Left colon (tissue), 2 donors: ENCODE measurements at regions not wholly inside any gene's neighbourhood (a gene's known extent, or its start where the extent isn't known, plus 50 kb on each side); places are given as distances from the start of the nearest gene placed in this dataset.

Experiments
- ATAC-seq: fragments of 200-7000 bp; cut with Tn5 transposase; one replicate; pipeline ENCODE4 v1.9.1; 2020; ENCODE audit warnings: mild to moderate bottlenecking, moderate library complexity
- DNase-seq, 2 donors: peaks; one replicate each; pipeline ENCODE4 v3.0.0-alpha.2; 2020
- intact Hi-C, 2 donors: fragments of 100-400 bp; cut with DNase I in 1 of 2; cut with micrococcal nuclease in 1 of 2; formaldehyde crosslinking; loops; one replicate each; pipeline versions ENCODE4 v1.11.2 to v1.14.0; 2022; cut with DNase I, micrococcal nuclease
- donor health status: DM: no; HTN: no; CAD: no.
- donor health status: DM: yes; HTN: yes; CAD: no.

DNA sequence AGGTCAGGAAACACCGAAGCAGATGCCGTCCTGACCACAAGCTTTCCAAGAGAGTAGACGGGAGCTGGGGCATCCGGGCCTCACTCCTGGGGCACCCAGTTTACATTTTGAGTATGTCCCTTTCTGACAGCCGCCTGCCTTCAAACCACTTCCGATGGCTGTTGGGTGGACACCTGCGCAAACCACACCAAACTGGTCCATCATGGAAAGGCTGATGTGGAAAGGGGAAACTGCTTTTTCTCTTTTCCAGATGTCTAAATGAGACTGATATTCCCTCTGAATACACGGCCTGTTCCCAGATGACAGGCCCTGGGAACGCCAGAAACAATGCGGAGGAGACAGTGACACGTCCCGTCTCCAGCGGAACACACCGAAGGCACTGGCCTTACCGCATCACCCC, 290.0 kb upstream of the SALL3 start:
- intact Hi-C loops: no loop called here

GRCh38 chr18:78692105-78692504, 287.5 kb upstream of the SALL3 start:
- peak; percentile 59 for ATAC-seq
- intact Hi-C loops: no loop called here
- no peak for DNase-seq

More for the DNA sequence above, 290.0 kb upstream of the SALL3 start:
- no peak for ATAC-seq
- DNase-seq: no peak

DNA sequence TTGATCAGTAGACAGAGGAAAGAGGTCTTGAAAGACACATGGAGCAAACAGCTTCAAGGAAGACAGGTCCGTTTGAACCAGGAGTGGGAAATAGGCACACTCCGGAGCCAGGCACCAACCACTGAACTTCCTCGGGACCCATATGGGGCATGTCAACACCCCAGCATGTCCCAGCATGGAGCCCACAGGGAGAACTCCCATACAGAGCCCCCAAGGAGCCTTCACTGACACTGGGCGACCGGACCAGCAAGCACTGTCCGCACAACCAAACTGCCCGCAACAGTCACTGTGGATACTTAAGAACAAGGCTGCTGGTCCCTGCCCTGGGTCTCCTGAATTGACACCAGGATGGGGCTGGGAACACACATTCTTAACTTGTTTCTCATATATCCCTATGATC, 286.2 kb upstream of the SALL3 start:
- ATAC-seq (no peak), DNase-seq (no peak)
- intact Hi-C loops: no loop called here

DNA sequence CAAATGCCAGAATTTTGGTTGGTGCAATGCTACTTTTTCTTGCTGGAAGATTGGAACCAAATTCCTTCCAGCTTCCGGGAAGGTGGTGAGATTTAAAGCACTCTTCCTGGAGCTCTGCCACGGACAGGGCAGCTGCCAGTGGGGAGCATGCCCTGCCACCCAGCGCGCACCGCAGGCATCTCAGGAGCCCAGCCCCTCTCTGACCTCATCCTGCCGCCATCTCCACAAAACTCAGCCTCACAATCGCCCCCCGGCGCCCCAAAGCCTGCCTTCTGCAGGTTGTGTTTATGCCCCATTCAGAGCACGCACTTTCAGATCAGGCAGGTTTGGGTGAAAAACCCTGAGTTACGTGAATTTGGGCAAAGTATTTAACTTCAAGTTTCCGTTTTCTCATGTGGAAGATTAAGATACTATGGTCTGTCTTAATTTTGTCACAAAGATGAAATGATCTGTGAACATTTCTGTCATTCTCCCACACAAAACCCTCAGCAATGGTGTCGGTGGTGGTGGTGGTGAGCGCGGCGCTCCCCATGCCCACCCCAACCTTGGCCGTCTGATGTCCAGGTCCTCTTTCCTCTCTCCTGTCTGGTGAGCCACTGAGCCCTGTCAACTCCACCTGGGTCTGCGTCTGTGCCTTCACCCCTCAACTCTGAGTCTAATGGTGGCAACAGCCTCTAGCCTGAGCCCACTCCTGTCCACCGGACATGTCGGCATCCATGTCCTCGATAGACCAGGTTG, 282.8 kb upstream of the SALL3 start:
- no peak for ATAC-seq
- DNase-seq: no peak
- intact Hi-C loops: no loop called here

GRCh38 chr18:78697446-78697845, 282.2 kb upstream of the SALL3 start:
- ATAC-seq: no peak
- DNase-seq: no peak
- intact Hi-C loops: no loop called here

- ATAC-seq: no peak
- no peak for DNase-seq
- intact Hi-C loops: no loop called here
Observed at GRCh38 chr18:78698914-78699313, 280.7 kb upstream of the SALL3 start.

DNA sequence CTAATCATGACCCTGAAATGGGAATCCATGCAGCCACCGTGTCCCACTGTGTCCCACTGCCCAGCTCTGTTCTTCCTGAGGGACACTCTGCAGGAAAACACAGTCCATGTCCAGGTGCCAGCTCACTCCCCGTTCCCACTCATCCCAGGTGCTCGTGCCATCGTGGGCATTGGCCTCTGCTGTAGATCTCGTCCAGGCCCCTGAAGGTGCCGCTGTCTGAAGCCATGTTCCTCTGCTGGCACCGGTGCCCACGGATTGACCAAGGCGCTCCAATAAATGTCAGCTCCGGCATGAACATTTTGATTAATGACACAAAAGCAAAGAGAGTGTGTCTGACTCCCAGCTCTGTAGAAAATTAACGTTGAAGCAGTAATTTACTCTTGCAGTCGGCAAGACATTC, 280.1 kb upstream of the SALL3 start:
- ATAC-seq (peak; percentile 32), DNase-seq (no peak)
- intact Hi-C loops: no loop called here

GRCh38 chr18:78701771-78702396, 277.7 kb upstream of the SALL3 start:
- intact Hi-C loops: no loop called here
- ATAC-seq (no peak), DNase-seq (no peak)

DNA sequence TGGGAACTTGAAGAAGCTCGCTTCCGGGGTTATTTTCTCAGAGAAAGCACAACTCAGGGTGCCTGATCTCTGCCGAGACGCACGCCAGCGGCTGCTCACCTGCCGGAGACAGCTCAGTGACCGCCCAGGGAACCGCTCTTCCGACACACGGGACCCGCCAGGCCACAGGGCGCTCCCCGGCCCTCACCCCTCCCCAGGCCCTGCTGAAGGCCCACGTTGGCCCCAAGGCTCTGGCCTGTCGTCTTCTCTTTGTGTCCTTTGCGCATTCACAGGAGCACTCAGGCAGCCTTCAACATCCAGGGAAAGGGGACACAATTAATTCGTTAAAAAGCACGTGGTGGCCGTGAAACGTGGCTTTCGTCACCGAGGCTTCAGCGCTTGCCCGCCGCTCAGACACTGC, 276.3 kb upstream of the SALL3 start:
- ATAC-seq: no peak
- intact Hi-C loops: no loop called here
- no peak for DNase-seq

DNA sequence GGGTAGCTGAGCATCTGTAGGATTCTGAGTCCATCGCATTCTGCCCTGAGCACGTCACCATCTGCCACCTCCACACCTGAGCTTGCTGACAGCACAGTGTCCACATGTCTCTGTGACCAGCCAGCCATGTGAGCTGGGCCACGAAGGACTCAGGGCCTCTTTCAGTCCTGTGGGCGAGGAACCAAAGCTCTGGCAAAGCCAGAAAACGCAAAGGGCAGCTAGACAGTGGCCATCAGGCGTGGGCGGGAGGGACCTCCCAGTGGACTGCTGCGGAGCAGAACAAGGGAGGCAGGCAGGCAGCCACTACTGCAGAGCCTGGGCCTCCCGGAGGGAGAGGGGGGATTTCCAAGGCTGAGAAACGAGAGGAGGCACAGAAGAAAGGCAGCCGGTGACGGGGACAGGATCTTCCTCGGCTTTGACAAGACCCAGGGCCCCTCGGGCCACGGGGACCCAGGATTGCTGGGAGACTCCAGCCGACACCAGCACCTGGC, 274.6 kb upstream of the SALL3 start:
- ATAC-seq (no peak), DNase-seq (no peak)
- intact Hi-C loops: no loop called here

- ATAC-seq (no peak), DNase-seq (no peak)
- intact Hi-C loops: no loop called here
Observed at GRCh38 chr18:78709261-78709809, 270.3 kb upstream of the SALL3 start.

GRCh38 chr18:78711316-78711715, 268.3 kb upstream of the SALL3 start:
- DNase-seq (no peak), ATAC-seq (no peak)
- intact Hi-C loops: no loop called here

DNA sequence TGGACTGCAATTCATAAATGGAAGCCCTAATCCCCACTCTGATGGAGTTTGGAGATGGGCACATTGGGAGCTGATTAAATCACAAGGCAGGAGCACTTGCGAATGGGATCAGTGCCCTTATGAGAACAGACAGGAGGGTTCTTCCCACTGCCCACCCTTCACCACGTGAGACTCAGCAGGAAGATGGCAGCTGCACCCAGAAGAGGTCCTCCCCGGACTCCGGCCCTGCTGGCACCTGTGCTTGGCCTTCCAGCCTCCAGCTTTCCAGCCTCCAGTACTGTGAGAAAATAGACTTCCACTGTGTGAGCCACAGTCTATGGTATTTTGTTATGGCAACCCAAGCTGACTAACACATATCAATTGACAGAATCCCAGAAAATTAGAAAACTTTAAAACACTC, 267.6 kb upstream of the SALL3 start:
- intact Hi-C loops: no loop called here
- ATAC-seq: no peak

GRCh38 chr18:78713069-78713468, 266.5 kb upstream of the SALL3 start:
- DNase-seq (no peak), ATAC-seq (no peak)
- intact Hi-C loops: no loop called here

More for the DNA sequence above, 267.6 kb upstream of the SALL3 start:
- no peak for DNase-seq

- DNase-seq (no peak), ATAC-seq (no peak)
- intact Hi-C loops: no loop called here
Observed at GRCh38 chr18:78713726-78714125, 265.9 kb upstream of the SALL3 start.

GRCh38 chr18:78716022-78716421, 263.6 kb upstream of the SALL3 start:
- intact Hi-C loops: no loop called here
- ATAC-seq (no peak), DNase-seq (no peak)

DNA sequence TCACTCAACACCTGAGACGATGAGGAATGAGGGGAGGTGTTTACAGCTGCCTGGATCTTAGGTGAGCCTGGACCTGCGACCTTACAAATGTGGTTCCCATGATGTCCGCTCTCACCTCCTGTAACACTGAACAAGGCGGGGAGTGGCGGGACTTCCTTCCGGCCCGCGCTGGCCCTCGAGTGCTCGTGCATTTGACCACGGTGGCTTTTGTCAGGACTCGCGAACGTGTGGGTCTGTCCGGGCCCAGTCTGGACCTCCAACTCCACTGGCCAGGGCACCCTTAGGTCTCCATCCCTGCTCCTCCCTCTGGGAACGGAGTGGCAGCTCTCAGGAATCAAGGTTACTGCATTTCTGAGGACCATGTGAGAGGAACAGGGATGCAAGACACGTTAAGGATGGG, 263.0 kb upstream of the SALL3 start:
- no peak for DNase-seq
- intact Hi-C loops: no loop called here
- no peak for ATAC-seq

- no peak for DNase-seq
- ATAC-seq: no peak
Observed at GRCh38 chr18:78717051-78717765, 262.4 kb upstream of the SALL3 start.

DNA sequence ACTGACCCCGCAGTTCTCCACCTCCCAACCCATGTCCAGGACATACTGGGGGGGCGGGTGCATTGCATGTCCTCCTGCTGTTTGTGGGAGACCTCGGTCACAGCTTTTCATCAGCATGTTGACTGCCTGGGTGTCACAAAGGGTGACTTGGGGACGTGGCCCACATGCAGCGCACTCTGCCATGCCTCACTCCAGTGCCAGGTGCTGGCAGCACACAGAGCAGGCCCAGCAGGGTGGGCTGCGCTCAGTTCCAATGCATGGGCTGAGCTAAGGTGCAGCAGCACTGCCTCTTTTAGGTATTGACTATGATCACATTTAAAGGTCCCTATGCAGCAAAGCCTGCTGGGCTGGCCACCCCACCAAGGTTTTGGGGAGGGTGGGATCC, 261.9 kb upstream of the SALL3 start:
- DNase-seq (no peak), ATAC-seq (no peak)
- intact Hi-C loops: no loop called here

More at GRCh38 chr18:78717051-78717765, 262.4 kb upstream of the SALL3 start:
- intact Hi-C loops: no loop called here

DNA sequence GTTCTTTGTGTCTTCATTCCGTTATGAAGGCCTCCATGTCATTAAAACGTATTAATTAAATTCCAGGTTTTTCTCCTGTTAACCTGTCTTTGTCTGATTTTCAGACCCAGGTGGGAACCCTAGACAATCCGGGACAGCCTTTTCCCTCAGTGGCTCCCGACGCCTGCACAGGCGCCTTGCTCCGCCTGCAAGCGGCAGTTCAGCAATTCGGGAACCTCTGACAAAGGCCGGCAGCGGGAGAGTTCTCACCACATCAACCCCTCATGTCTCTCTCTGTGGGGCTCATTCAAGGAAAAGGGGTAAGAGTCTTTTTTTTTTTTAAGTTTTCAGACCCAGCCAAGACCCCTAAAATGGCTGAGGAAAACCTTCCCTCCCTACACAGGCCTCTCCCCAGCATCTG, 259.8 kb upstream of the SALL3 start:
- ATAC-seq: no peak
- DNase-seq: no peak
- intact Hi-C loops: no loop called here
